ENCODE measurements at regions not wholly inside any gene's neighbourhood (a gene's known extent, or its start where the extent isn't known, plus 50 kb on each side); places are given as distances from the start of the nearest gene placed in this dataset.

DNA sequence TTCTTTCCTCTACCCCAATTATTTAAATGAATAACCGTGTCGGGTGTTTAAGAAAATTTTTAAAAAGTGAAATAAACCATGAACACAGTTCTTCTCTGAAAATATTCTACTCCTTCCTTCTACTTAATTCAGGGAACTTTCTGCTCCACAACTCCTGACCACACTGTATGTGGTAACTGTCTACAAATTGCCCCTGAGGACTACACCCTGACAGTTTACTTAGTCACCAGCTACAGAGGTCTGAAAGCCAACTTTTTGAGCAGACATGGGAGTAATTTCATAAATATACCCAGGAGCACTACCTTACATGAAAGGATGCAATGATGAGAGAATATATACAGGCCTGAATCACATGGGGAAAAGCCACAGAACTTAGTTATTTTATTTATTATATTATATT, 523.2 kb upstream of the SORCS1 start:
- TF ChIP-seq CTCF (conservative IDR thresholded peaks at IDR 0.05; ENCODE audit: low read length) (no peak), EZH2phosphoT487 (IDR thresholded peaks at IDR 0.05; ENCODE audit: borderline replicate concordance) (no peak)

All from Loucy (cell line).